ENCODE measurements at regions not wholly inside any gene's neighbourhood (a gene's known extent, or its start where the extent isn't known, plus 50 kb on each side); places are given as distances from the start of the nearest gene placed in this dataset.

DNA sequence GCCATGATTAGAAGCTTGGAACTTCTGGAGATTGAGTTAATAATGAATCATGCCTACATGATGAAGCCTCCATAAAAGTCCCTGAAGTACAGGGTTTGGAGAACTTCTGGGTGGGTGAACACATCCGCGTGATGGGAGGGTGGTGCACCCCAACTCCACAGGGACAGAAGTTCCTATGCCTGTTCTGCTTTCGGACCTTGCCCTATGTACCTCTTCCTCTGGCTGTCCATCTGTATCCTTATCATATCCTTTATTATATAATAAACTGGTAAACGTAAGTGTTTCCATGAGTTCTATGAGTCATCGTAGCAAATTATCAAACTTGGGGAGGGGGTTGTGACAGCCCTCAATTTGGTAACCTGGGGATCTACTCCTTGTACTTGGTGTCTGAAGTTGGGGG is 60.2 kb downstream of the ADM start:
- Histone ChIP-seq H3K4me1 (peaks cover 15% of the 10 kb centered on the region), H3K4me3 (ENCODE audit: low read depth, low read length) (no peak overlapping the region), H3K9me3 (peaks cover 3% of the 10 kb centered on the region; the same call in 1 of the 2 replicates), H3K36me3 (ENCODE audit: control insufficient read depth, insufficient read depth, low read length) (no peaks in the 10 kb centered on the region), H3K27me3 (replicated peaks; ENCODE audit: control insufficient read depth, insufficient read depth, low read length) (no peaks in the 10 kb centered on the region)
- Mint-ChIP-seq H3K27me3 (ENCODE audit: insufficient read depth, unreplicated experiment) (no peaks in the 10 kb centered on the region), H3K36me3 (ENCODE audit: insufficient read depth, unreplicated experiment) (peaks cover 6% of the 10 kb centered on the region), H3K9me3 (ENCODE audit: unreplicated experiment) (peaks cover 37% of the 10 kb centered on the region), H3K4me1 (ENCODE audit: low read depth, unreplicated experiment) (peaks cover 11% of the 10 kb centered on the region), H3K27ac (ENCODE audit: unreplicated experiment) (no peak overlapping the region), H3K4me3 (ENCODE audit: unreplicated experiment) (no peak overlapping the region)
- no peak for TF ChIP-seq CTCF (IDR thresholded peaks at IDR 0.05; ENCODE audit: insufficient read depth in 1 of 2, low read depth in 1 of 2, low read length in 1 of 2, severe bottlenecking in 1 of 2, unreplicated experiment in 1 of 2)
- no TSS peak for BruUV-seq (replicated peaks)
- no peak for DNase-seq
- intact Hi-C loops (cut with micrococcal nuclease; ENCODE audit: unreplicated experiment) = loop anchor here (5.0 kb wide), 1 partner anchor 383 kb away; no protein-coding TSS in a partner anchor
- ChIA-PET POLR2A (no interaction called here), CTCF (no interaction called here)

GRCh38 chr11:10366568-10367331 is 61.9 kb downstream of the ADM start:
- ChIA-PET CTCF (interaction anchor here (0.6 to 2.0 kb wide), 26 partner anchors 9 to 384 kb away, joined by 3 to 44 read pairs (median 4); partner anchors contain the start of genes ADM and RNF141), POLR2A (interaction anchor here (1.0 to 2.1 kb wide), 4 partner anchors 57 to 608 kb away, joined by 3 to 21 read pairs (median 6); partner anchors contain the start of gene ADM)
- DNase-seq = peak; percentile 91 to 94
- Mint-ChIP-seq H3K27me3 (ENCODE audit: insufficient read depth, unreplicated experiment) (no peaks in the 10 kb centered on the region), H3K4me3 (ENCODE audit: unreplicated experiment) (peak overlapping the region; percentile 42), H3K36me3 (ENCODE audit: insufficient read depth, unreplicated experiment) (peaks cover 6% of the 10 kb centered on the region), H3K4me1 (ENCODE audit: low read depth, unreplicated experiment) (peaks cover 11% of the 10 kb centered on the region), H3K9me3 (ENCODE audit: unreplicated experiment) (peaks cover 30% of the 10 kb centered on the region), H3K27ac (ENCODE audit: unreplicated experiment) (peak overlapping the region; percentile 69)
- intact Hi-C loops (cut with micrococcal nuclease; ENCODE audit: unreplicated experiment) = loop anchor here (1.0 to 5.0 kb wide), 8 partner anchors 15 to 384 kb away; no protein-coding TSS in a partner anchor
- H3K4me3 ChIP-seq (ENCODE audit: low read depth, low read length) = no peak overlapping the region
- no peaks in the 10 kb centered on the region for H3K9me3 ChIP-seq
- H3K36me3 ChIP-seq (ENCODE audit: control insufficient read depth, insufficient read depth, low read length) = no peaks in the 10 kb centered on the region
- peak; percentile 92 to 94 for TF ChIP-seq CTCF (IDR thresholded peaks at IDR 0.05; ENCODE audit: insufficient read depth in 1 of 2, low read depth in 1 of 2, low read length in 1 of 2, severe bottlenecking in 1 of 2, unreplicated experiment in 1 of 2)
- H3K27me3 ChIP-seq (replicated peaks; ENCODE audit: control insufficient read depth, insufficient read depth, low read length) = no peaks in the 10 kb centered on the region
- H3K4me1 ChIP-seq = peaks cover 15% of the 10 kb centered on the region
- no TSS peak for BruUV-seq (replicated peaks)

- peaks cover 21% of the 10 kb centered on the region for H3K9me3 Mint-ChIP-seq (ENCODE audit: unreplicated experiment)
- Histone ChIP-seq H3K4me1 (peaks cover under 1% of the 10 kb centered on the region; the same call in 1 of the 2 replicates), H3K9me3 (no peaks in the 10 kb centered on the region), H3K36me3 (ENCODE audit: control insufficient read depth, insufficient read depth, low read length) (no peaks in the 10 kb centered on the region), H3K4me3 (ENCODE audit: low read depth, low read length) (no peak overlapping the region), H3K27me3 (replicated peaks; ENCODE audit: control insufficient read depth, insufficient read depth, low read length) (no peaks in the 10 kb centered on the region)
- no peak overlapping the region for H3K4me3 Mint-ChIP-seq (ENCODE audit: unreplicated experiment)
- ChIA-PET POLR2A (no interaction called here), CTCF (no interaction called here)
- no peak overlapping the region for H3K27ac Mint-ChIP-seq (ENCODE audit: unreplicated experiment)
- H3K4me1 Mint-ChIP-seq (ENCODE audit: low read depth, unreplicated experiment) = no peaks in the 10 kb centered on the region
- no peaks in the 10 kb centered on the region for H3K27me3 Mint-ChIP-seq (ENCODE audit: insufficient read depth, unreplicated experiment)
- no peak for DNase-seq
- no TSS peak for BruUV-seq (replicated peaks)
- no peaks in the 10 kb centered on the region for H3K36me3 Mint-ChIP-seq (ENCODE audit: insufficient read depth, unreplicated experiment)
- intact Hi-C loops (cut with micrococcal nuclease; ENCODE audit: unreplicated experiment) = no loop called here
- TF ChIP-seq CTCF (IDR thresholded peaks at IDR 0.05; ENCODE audit: insufficient read depth in 1 of 2, low read depth in 1 of 2, low read length in 1 of 2, severe bottlenecking in 1 of 2, unreplicated experiment in 1 of 2) = no peak
Observed at GRCh38 chr11:10371926-10372641, 67.2 kb downstream of the ADM start.

All from Caco-2 (cell line).